ENCODE measurements at regions not wholly inside any gene's neighbourhood (a gene's known extent, or its start where the extent isn't known, plus 50 kb on each side); places are given as distances from the start of the nearest gene placed in this dataset.
"Not testable (repeated sequence)": the region's sequence is repeated elsewhere in the genome, so short reads cannot be mapped to it uniquely, and the experiment has no call there.

GRCh38 chr5:82466986-82467561 lies 188.9 kb upstream of the RPS23 start:
- DNase-seq: no peak

- no peak for DNase-seq
These were observed 187.1 kb upstream of the RPS23 start for GRCh38 chr5:82465235-82465634.

DNA sequence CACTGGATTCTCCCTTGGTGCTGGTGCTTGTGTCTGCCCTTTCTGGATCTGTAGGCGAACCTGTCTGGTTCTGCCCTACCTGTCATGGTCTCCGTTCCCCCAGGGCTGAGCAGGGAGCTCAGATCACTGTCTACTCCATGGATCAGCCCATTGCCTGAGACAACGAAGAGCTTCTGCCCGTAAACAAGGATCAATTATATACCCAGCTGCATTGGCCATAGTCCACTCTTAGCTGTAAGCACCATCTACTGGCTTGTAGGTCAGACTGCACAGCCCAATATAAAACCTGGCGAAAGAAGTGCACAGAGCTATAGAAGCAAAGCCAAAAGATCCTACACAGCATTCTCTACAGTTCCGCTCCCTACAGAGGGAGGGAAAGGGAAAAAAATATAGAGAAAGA lies 181.5 kb upstream of the RPS23 start:
- DNase-seq: no peak

- DNase-seq: not testable (repeated sequence)
These were observed 177.2 kb upstream of the RPS23 start for GRCh38 chr5:82455317-82455716.

DNA sequence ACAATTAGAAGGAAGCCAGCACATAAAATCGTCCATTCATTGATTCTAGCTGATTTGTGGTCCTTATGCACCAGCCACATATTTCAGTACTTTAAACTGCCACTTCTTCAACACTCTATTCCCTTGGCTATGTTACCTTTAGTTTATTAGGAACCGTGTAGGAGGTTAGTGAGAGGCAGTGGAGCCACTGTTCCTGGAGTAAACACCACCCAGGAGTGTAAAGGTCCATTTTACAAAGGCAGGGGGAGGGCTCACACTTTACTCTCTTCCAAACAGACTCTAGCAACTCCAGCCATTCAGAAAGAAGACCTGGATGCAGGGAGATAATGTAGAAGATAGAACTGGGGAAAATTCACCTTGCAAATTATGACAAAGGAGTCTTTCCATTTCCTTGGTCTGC lies 170.2 kb upstream of the RPS23 start:
- DNase-seq: no peak

DNA sequence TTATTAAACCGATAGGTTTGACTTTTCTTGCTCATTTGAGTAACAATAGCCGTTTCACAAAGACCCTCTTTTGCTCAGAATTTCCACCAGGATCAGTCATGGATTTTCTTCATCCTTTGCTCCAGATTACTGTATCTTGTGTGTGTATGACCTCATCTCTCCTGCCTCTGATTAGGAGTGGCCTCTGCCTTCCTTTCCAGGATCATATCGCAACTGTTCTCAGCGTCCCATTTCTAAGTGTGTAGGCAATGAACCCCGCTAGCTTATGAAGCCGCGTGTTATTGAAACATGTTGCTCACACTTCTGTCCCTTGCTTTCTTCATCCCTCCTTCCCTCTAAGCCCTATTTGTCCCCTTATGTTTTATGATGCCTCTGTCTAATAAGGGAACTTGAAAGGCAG lies 169.8 kb upstream of the RPS23 start:
- DNase-seq: no peak

GRCh38 chr5:82446809-82447208 lies 168.7 kb upstream of the RPS23 start:
- no peak for DNase-seq

DNA sequence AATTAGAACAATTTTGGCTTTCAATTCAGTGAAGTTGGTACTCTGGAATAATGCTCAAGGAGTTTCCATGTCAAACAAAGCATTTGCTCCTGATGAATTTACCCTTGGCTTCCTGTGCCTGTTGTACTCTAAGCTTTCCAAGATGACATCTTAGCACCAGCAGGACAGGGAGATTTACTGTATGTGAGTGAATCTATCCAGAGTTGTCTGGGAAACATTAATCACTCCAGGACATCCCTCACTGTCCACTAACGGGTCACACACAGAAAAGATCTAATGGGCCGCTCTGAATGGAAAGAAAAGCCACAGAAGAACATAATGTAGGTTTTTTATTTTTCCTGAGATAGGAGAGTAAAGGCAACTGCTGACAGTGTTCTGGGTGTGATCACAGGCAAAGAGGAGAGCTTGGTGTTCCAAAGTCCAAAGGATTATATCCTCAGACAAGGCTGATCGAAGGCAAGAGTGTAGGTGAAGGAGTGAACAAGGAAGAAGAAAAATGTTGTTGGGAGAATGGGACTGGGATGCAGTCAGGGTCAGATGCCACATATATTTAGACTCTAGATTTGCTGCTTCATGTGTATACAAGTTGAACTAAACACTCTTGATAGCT lies 167.7 kb upstream of the RPS23 start:
- no peak for DNase-seq

DNA sequence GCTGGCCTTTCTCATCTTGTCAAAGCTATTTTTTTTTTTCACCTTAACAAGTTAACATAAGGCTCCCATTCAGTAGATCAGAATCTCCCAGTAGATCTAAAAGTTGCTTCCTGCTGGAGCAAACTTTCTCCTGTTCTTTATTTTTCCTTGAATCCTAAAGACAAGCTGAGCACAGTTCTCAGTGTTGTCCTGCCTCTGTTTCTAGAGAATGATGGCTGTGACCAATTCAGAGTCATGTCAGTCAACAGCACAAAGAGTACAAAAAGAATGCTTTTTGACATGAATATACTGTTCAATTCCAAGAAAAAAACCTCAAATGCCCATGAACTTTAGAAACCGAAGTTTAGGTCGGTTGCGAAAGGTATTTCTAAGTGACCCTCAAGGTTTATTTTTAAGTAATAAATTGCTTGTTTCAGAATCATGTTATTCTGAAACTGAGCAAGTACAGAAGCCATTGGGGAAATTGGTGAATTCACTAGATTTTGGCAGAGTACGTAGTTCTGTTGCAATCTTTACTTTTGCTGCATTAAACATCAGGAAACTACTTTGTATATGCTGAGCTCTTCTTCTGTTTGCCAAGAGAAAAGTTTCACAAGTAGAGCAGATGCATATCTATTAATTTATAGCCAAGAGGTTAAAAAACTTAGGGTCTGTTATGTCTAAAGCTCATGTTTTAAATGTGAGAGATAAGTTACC lies 161.7 kb upstream of the RPS23 start:
- no peak for DNase-seq

DNA sequence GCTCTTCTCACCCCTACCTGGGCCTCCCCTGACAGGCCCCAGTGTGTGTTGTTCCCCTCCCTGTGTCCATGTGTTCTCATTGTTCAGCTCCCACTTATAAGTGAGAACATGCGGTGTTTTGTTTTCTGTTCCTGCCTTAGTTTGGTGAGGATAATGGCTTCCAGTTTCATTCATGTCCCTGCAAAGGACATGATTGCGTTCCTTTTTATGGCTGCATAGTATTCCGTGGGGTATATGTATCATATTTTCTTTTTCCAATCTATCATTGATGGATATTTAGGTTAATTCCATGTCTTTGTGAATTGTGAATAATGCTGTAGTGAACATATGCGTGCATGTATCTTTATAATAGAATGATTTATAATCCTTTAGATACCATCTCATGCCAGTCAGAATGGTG lies 159.4 kb upstream of the RPS23 start:
- not testable (repeated sequence) for DNase-seq

GRCh38 chr5:82436291-82436690 lies 158.1 kb upstream of the RPS23 start:
- no peak for DNase-seq

- DNase-seq: not testable (repeated sequence)
These were observed 156.8 kb upstream of the RPS23 start for GRCh38 chr5:82434696-82435660.

DNA sequence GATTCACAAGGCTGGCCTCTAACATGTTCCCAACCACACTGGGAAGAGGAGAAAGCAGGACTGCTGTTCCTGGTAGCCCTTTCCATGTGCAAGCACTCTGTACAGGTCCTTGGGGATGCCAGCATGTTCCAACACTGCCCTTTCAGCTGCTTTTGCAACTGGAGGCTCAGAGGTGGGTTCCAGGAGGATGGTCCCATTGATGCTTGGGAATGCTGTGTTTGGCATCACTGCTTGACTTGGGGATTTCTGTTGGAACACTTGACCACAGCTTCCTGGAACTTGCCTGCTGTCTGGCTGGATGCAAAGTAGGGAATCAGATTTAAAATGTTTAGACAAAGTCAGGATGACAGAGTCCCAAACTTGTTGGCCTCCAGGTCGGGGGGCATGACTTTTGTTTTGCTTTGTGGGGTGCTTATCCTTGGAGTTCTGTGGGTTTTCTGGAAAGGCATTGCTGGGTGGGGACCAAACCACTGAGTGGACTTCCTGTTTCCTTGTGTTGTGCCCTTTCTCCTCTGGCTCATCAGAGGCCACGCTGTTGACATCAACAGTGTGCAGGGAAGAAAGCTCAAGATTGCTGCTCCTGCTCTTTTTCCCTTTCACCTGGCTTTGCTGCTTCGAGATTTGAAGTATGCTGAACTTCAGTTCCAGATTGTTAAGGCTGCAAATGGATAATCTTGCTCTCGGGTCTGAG lies 148.5 kb upstream of the RPS23 start:
- no peak for DNase-seq

DNA sequence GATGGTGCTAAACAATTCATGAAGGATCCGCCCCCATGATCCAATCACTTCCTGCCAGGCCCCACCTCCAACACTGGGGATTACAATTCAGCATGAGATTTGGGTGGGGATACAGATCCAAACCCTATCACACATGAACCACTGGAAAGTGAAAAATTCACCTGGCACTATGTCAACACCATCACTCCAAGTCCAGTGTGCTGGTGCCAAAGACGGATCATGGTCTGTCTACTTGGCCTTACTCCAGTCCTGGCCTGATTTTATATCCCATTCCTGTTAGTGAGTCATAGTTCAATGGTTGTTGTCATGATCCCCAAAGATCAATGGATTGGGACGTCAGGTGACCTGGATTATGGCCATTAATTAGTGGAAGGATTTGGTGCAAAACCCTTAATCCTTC lies 147.4 kb upstream of the RPS23 start:
- DNase-seq: no peak

GRCh38 chr5:82424211-82424610 lies 146.1 kb upstream of the RPS23 start:
- no peak for DNase-seq

DNA sequence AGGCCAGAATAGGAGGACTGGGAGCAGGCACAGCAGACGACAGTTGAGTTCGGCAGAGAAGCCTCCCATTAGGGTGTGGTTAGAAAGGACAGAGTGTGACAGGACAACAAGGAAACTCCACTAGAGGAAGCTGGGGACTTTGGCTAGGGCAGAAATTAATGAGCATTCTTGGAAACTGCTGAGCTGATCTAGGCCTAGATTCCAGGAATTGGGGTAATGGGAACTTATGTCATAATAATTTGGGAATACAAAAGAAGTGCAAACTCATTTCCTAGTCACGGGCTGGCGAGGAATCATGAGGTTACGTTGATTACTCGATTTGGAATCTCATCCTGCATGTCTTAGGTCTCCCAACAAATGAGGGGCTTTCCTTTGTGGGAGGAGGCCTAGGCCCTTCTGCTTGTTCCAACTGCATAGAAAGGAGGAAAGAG lies 144.6 kb upstream of the RPS23 start:
- no peak for DNase-seq

GRCh38 chr5:82422001-82422740 lies 144.0 kb upstream of the RPS23 start:
- DNase-seq: no peak

- DNase-seq: no peak
These were observed 143.0 kb upstream of the RPS23 start for GRCh38 chr5:82421119-82421518.

DNA sequence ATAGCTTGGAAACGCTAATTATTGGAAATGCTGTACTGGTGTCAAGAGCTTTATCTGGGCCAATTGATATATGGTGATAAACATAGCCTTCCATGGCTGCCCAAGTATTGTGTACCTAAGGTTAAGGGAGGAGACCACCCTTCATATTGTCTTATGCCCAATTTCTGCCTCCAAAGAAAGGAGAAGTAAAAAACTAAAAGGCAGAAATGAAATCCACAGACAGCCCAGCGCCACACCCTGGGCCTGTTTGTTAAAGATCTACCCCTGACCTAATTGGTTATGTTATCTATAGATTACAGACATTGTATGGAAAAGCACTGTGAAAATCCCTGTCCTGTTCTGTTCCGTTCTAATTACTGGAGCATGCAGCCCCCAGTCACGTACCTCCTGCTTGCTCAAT lies 142.4 kb upstream of the RPS23 start:
- not testable (repeated sequence) for DNase-seq

DNA sequence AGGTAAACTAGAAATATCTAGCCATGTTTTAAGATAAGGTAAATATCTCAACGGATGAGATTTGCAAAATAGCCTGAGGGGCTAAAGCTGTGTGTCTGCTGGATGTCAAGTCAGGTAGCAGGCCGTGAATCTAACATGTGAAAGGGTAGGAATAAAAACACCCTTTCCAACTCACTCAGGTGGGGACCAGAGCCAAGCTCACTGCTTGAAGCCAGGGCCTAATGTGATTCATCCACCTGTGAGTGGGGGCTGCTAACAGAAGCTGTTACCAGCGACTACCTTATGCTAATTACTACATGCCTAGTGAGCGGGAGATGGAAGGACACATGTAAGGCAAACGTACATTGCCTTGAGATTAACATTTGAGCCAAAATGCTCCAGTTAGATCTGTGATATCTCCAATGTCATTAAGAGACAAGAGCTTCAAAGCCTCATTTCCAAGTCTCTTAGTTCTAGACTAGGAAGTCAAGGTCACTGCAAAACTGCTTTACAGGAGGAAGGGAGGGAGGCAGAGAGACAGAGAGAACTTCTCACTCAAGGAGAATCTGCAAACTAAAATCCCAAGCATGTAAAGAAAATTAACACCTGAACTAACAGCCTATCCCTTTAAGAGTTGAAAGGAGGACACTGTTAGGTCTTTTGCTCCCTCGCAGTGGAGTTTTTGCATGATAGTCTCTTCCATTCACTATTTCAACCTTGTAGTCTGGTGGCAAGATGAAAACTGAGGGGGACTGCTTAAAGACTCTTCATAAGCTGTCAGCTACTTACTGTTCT lies 141.6 kb upstream of the RPS23 start:
- DNase-seq: no peak

DNA sequence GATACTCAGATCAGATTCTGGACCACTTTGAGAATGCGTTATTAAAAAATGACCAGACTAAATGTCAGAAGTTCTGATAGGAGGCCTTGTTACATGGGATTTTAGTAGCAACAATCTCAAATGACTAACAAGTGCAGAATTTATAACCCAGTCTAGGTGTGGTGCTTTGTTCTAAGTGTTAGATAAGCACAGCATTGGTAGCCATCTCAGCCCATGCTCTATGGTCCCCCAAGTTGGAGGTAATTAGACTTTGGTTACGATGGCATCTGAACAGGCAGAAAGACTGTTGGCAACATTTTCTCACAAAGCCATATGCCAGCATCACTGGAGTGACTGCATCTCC lies 140.4 kb upstream of the RPS23 start:
- no peak for DNase-seq

Data from activated CD4-positive, alpha-beta T cell treated with anti-CD3 and anti-CD28 coated beads, Interleukin-2, Interleukin-6, amounts not matched to agents 100 ng/mL and 50 ng/mL, durations not matched to agents 16 hours and 8 hours (primary cell).